ENCODE measurements at regions not wholly inside any gene's neighbourhood (a gene's known extent, or its start where the extent isn't known, plus 50 kb on each side); places are given as distances from the start of the nearest gene placed in this dataset.

DNA sequence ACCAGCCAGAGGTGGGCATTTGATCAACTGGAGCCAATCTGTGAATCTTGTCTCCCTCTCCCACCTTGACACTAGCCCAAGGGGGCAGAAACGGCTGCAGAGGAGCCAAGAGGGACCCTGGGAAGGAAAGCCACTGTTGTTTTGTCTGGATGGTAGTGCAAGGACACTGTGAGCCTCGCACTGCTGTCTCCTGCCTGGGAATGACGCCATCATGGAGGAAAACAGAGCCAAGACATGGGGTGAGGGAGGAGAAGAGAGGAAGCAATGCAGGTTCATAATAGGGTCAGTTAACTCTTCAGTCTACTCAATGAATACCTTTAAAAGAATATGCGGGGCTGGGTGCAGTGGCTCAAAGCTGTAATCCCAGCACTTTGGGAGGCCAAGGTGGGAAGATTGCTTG is 231.1 kb upstream of the AGAP1 start:
- TF ChIP-seq, protein P1, sequence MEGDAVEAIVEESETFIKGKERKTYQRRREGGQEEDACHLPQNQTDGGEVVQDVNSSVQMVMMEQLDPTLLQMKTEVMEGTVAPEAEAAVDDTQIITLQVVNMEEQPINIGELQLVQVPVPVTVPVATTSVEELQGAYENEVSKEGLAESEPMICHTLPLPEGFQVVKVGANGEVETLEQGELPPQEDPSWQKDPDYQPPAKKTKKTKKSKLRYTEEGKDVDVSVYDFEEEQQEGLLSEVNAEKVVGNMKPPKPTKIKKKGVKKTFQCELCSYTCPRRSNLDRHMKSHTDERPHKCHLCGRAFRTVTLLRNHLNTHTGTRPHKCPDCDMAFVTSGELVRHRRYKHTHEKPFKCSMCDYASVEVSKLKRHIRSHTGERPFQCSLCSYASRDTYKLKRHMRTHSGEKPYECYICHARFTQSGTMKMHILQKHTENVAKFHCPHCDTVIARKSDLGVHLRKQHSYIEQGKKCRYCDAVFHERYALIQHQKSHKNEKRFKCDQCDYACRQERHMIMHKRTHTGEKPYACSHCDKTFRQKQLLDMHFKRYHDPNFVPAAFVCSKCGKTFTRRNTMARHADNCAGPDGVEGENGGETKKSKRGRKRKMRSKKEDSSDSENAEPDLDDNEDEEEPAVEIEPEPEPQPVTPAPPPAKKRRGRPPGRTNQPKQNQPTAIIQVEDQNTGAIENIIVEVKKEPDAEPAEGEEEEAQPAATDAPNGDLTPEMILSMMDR (IDR thresholded peaks at IDR 0.05) = no peak
- TF ChIP-seq EP300 (IDR thresholded peaks at IDR 0.05) = no peak
- TF ChIP-seq POLR2A (IDR thresholded peaks at IDR 0.05) = no peak

Measured in sigmoid colon (tissue), 4 donors.